SK-N-SH (cell line): ENCODE measurements at regions not wholly inside any gene's neighbourhood (a gene's known extent, or its start where the extent isn't known, plus 50 kb on each side); places are given as distances from the start of the nearest gene placed in this dataset.

ENCODE experiments used
- EP300 ChIP-seq, 2 experiments: IDR thresholded peaks; 2 replicates each; pipeline versions ENCODE4 v1.4.0 to v1.6.1; 2012; ENCODE audit warnings: borderline replicate concordance in 1 of 2, low read depth in 1 of 2, low read length in 1 of 2
- GATA2 ChIP-seq: sonication (generic); formaldehyde crosslinking; IDR thresholded peaks from 2 replicates; pipeline ENCODE4 v1.5.0; 2020; ENCODE audit warnings: mild to moderate bottlenecking, missing genetic modification reagents

DNA sequence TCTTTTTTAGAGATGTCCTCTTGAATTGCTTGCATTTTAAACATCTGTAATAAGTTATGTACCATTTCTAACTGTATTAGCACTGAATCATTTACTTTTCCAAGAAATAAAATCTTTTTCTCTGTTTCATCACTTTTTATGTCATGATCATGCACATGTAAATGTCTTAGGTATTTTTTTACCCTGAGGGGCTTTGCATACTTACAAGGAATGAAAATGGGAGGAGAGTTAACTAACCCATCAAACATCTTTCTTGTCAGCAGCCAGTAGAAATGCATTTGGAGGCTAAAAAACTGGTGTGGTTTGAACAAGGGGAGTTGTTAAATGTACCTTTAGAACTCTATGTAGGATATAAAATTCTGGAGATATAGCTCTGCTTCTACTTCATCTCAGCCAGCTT lies 1080.3 kb downstream of the GALC start:
- TF ChIP-seq EP300 (IDR thresholded peaks at IDR 0.05; ENCODE audit: borderline replicate concordance in 1 of 2, low read depth in 1 of 2, low read length in 1 of 2): no peak
- TF ChIP-seq GATA2 (CRISPR knock-in tag): no peak
